ENCODE measurements at regions not wholly inside any gene's neighbourhood (a gene's known extent, or its start where the extent isn't known, plus 50 kb on each side); places are given as distances from the start of the nearest gene placed in this dataset.

- TF ChIP-seq CTCF (conservative IDR thresholded peaks at IDR 0.05 in 1 of 2, IDR thresholded peaks at IDR 0.05 in 1 of 2; ENCODE audit: low read depth in 1 of 2, low read length in 2 of 2) (no peak), EZH2 (IDR thresholded peaks at IDR 0.05; ENCODE audit: low read length, missing control alignments) (no peak)
These were observed 598.9 kb upstream of the LINC00305 start for GRCh38 chr18:64747803-64748202.

All from fibroblast of lung (primary cell).